ENCODE measurements at regions not wholly inside any gene's neighbourhood (a gene's known extent, or its start where the extent isn't known, plus 50 kb on each side); places are given as distances from the start of the nearest gene placed in this dataset.

- FAIRE-seq = peak; percentile 86
- TF ChIP-seq, protein P1, sequence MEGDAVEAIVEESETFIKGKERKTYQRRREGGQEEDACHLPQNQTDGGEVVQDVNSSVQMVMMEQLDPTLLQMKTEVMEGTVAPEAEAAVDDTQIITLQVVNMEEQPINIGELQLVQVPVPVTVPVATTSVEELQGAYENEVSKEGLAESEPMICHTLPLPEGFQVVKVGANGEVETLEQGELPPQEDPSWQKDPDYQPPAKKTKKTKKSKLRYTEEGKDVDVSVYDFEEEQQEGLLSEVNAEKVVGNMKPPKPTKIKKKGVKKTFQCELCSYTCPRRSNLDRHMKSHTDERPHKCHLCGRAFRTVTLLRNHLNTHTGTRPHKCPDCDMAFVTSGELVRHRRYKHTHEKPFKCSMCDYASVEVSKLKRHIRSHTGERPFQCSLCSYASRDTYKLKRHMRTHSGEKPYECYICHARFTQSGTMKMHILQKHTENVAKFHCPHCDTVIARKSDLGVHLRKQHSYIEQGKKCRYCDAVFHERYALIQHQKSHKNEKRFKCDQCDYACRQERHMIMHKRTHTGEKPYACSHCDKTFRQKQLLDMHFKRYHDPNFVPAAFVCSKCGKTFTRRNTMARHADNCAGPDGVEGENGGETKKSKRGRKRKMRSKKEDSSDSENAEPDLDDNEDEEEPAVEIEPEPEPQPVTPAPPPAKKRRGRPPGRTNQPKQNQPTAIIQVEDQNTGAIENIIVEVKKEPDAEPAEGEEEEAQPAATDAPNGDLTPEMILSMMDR (IDR thresholded peaks at IDR 0.05; ENCODE audit: insufficient read depth, low read length, severe bottlenecking) = no peak
- Histone ChIP-seq H3K36me3 (ENCODE audit: control insufficient read depth, insufficient read depth, low read length) (no peaks in the 10 kb centered on the region), H3K27me3 (ENCODE audit: control insufficient read depth, insufficient read depth, low read length) (no peaks in the 10 kb centered on the region), H3K4me3 (ENCODE audit: low read depth, low read length) (no peak overlapping the region)
- DNase-seq (ENCODE audit: low read depth) = no peak
Measured at GRCh38 chr1:22314706-22315105, 136.9 kb upstream of the ZBTB40 start.

GRCh38 chr1:22315315-22316078 is 136.2 kb upstream of the ZBTB40 start:
- FAIRE-seq = peak; percentile 55
- Histone ChIP-seq H3K27me3 (ENCODE audit: control insufficient read depth, insufficient read depth, low read length) (no peaks in the 10 kb centered on the region), H3K36me3 (ENCODE audit: control insufficient read depth, insufficient read depth, low read length) (no peaks in the 10 kb centered on the region), H3K4me3 (ENCODE audit: low read depth, low read length) (no peak overlapping the region)
- TF ChIP-seq, protein P1 (IDR thresholded peaks at IDR 0.05; ENCODE audit: insufficient read depth, low read length, severe bottlenecking) = no peak
- no peak for DNase-seq (ENCODE audit: low read depth)

- peaks cover 3% of the 10 kb centered on the region for H3K27me3 ChIP-seq (ENCODE audit: control insufficient read depth, insufficient read depth, low read length)
- H3K36me3 ChIP-seq (ENCODE audit: control insufficient read depth, insufficient read depth, low read length) = no peaks in the 10 kb centered on the region
- FAIRE-seq (no peak), DNase-seq (ENCODE audit: low read depth) (no peak)
- no peak overlapping the region for H3K4me3 ChIP-seq (ENCODE audit: low read depth, low read length)
- TF ChIP-seq, protein P1 (IDR thresholded peaks at IDR 0.05; ENCODE audit: insufficient read depth, low read length, severe bottlenecking) = peak; percentile 55
Measured at GRCh38 chr1:22317231-22317919, 134.3 kb upstream of the ZBTB40 start.

DNA sequence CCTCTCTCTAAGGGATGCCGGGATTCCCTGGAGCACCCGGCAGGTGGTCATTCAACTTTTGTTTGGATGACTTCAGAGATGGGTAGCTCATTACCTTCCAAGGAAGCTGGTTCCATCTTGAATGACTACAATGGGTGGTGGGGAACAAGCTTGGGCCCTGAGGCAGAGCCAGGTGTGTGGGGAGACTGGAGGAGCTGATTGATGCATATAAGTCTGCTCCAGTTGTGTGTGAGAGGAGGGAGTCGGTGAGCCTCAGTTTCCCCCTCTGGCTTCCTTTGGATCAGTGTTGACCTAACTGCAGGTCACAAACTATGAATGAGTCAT is 133.8 kb upstream of the ZBTB40 start:
- TF ChIP-seq, protein P1 (IDR thresholded peaks at IDR 0.05; ENCODE audit: insufficient read depth, low read length, severe bottlenecking) = no peak
- H3K4me3 ChIP-seq (ENCODE audit: low read depth, low read length) = no peak overlapping the region
- no peaks in the 10 kb centered on the region for H3K36me3 ChIP-seq (ENCODE audit: control insufficient read depth, insufficient read depth, low read length)
- H3K27me3 ChIP-seq (ENCODE audit: control insufficient read depth, insufficient read depth, low read length) = peaks cover 5% of the 10 kb centered on the region
- DNase-seq (ENCODE audit: low read depth) (no peak), FAIRE-seq (no peak)

DNA sequence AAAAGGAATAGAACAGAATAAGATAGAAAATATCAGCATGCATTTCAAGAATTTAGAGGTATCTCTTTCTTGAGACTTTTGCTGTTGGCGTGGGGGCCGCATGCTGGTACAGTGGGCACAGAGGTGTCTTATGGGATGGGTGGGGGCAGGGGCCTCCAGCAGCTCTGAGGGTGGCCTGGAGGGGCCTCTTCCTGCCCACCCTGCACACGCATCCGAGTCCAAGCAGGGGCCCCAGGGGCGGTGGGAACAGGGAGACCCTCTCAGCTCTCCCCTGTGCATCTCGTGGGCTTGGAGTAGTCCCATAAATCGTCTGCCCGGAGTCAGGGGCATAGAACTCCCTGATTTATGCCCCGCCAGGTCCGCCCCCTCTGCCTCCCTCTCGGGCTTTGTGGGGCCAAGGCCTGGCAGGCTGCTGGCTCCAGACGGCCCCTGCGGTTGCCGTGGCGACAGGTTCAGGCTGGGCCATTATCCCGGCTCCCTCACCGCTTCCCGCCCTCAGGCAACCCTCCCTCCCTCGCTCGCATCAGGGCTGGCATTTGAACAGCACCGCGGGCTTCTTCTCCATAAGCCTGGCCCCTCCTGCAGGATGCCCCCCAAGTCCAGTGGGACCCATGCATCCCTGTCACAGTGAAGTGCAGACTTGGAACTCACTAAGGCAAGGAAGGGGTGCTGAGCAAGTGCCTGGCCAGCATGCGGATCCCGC is 133.2 kb upstream of the ZBTB40 start:
- FAIRE-seq = no peak
- TF ChIP-seq, protein P1 (IDR thresholded peaks at IDR 0.05; ENCODE audit: insufficient read depth, low read length, severe bottlenecking) = no peak
- H3K27me3 ChIP-seq (ENCODE audit: control insufficient read depth, insufficient read depth, low read length) = peaks cover 5% of the 10 kb centered on the region

More for the DNA sequence above, 133.2 kb upstream of the ZBTB40 start:
- no peaks in the 10 kb centered on the region for H3K36me3 ChIP-seq (ENCODE audit: control insufficient read depth, insufficient read depth, low read length)
- no peak overlapping the region for H3K4me3 ChIP-seq (ENCODE audit: low read depth, low read length)
- DNase-seq (ENCODE audit: low read depth) = no peak
